ENCODE measurements at regions not wholly inside any gene's neighbourhood (a gene's known extent, or its start where the extent isn't known, plus 50 kb on each side); places are given as distances from the start of the nearest gene placed in this dataset.

DNA sequence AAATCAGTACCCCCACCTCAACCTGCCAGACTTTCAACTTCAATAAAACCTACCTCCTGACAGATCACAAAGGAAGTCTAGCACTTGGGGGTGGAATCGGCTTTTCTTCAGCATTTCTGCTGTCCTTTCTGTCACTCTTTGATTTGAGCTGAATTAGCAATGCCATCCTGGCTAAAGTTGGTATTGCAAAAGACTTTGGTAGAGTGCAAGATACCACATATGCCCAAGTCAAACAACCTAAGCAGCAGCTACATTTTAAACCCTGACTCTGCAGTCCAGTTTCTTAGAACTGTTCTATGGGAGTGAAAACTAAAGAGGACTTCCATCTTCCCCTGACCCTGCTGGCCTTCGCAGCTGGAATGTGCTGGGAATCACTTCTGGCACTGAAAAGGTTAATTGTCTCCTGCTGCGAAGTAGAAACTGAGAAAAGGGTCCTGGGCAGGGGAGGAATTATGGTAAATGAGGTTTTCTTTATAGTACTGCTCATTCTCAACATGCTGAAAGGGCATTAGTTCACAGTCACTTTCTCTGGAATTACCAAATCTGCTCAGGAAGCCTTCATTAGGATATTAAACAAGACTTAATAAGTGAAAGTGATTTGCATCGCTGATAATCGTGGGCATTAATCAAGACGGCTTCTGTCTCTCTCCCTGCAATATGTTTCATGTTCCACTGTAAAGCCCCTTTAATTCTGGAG is 126.2 kb upstream of the SMYD2 start:
- no peak for TF ChIP-seq CTCF (IDR thresholded peaks at IDR 0.05; ENCODE audit: low read depth, low read length, missing control alignments)
- DNase-seq (ENCODE audit: low read depth) = no peak
- in situ Hi-C loops (cut with HindIII; ENCODE audit: low sequenced_read_pairs) = no loop called here
- H3K4me3 ChIP-seq (ENCODE audit: low read depth, low read length) = no peak overlapping the region

- H3K4me3 ChIP-seq (ENCODE audit: low read depth, low read length) = no peak overlapping the region
- in situ Hi-C loops (cut with HindIII; ENCODE audit: low sequenced_read_pairs) = no loop called here
- DNase-seq (ENCODE audit: low read depth) = no peak
- TF ChIP-seq CTCF (IDR thresholded peaks at IDR 0.05; ENCODE audit: low read depth, low read length, missing control alignments) = no peak
These were observed 124.9 kb upstream of the SMYD2 start for GRCh38 chr1:214155987-214156625.

- in situ Hi-C loops (cut with HindIII; ENCODE audit: low sequenced_read_pairs) = no loop called here
- no peak for TF ChIP-seq CTCF (IDR thresholded peaks at IDR 0.05; ENCODE audit: low read depth, low read length, missing control alignments)
- no peak for DNase-seq (ENCODE audit: low read depth)
These were observed 116.8 kb upstream of the SMYD2 start for GRCh38 chr1:214164173-214164572.

GRCh38 chr1:214165850-214166374 is 115.0 kb upstream of the SMYD2 start:
- no peak overlapping the region for H3K4me3 ChIP-seq (ENCODE audit: low read depth, low read length)
- TF ChIP-seq CTCF (IDR thresholded peaks at IDR 0.05; ENCODE audit: low read depth, low read length, missing control alignments) = no peak
- no peak for DNase-seq (ENCODE audit: low read depth)
- in situ Hi-C loops (cut with HindIII; ENCODE audit: low sequenced_read_pairs) = no loop called here

More at GRCh38 chr1:214164173-214164572, 116.8 kb upstream of the SMYD2 start:
- H3K4me3 ChIP-seq (ENCODE audit: low read depth, low read length) = no peak overlapping the region

- TF ChIP-seq CTCF (IDR thresholded peaks at IDR 0.05; ENCODE audit: low read depth, low read length, missing control alignments) = no peak
- in situ Hi-C loops (cut with HindIII; ENCODE audit: low sequenced_read_pairs) = no loop called here
- no peak for DNase-seq (ENCODE audit: low read depth)
- no peak overlapping the region for H3K4me3 ChIP-seq (ENCODE audit: low read depth, low read length)
These were observed 106.3 kb upstream of the SMYD2 start for GRCh38 chr1:214174508-214175199.

DNA sequence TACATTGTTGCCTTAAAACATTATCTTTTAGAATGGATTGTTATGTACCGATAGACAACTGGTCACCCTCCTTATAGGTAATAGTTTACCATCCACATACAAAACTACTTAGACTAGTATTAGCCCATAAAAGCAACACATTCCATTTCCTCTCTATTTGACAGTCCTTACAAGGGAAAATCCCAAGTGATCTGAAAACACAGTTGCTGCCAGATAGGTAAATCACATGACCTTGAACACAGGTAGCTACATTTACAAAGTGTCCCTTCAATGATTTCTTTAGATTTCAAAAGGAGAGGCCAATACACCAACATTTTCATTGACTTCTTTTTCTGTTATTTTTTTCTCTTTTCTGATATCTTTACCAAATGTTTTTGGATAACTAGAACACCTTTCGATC is 102.9 kb upstream of the SMYD2 start:
- in situ Hi-C loops (cut with HindIII; ENCODE audit: low sequenced_read_pairs) = no loop called here
- no peak for TF ChIP-seq CTCF (IDR thresholded peaks at IDR 0.05; ENCODE audit: low read depth, low read length, missing control alignments)
- no peak for DNase-seq (ENCODE audit: low read depth)
- no peak overlapping the region for H3K4me3 ChIP-seq (ENCODE audit: low read depth, low read length)
